ENCODE measurements at regions not wholly inside any gene's neighbourhood (a gene's known extent, or its start where the extent isn't known, plus 50 kb on each side); places are given as distances from the start of the nearest gene placed in this dataset.
"Not testable (repeated sequence)": the region's sequence is repeated elsewhere in the genome, so short reads cannot be mapped to it uniquely, and the experiment has no call there.

DNA sequence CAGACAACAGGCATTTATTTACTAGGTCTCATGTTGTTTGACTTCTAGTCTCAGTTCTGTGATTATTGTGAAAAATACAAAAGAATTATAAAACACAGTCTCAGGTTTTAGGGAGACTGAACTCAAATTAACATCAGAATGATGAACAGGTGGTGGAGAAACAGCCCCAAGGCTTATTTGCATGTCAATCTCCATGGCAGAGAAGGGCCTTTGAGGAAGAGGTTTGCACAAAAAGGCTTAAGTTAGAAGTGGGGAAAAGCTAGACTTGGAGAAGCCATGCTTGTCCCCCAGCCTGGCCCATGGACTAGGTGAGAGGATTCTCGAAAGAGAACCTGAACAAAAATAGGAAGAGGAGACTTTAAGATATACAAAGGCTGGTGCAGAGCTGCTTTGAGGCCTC lies 183.3 kb downstream of the EDN1 start:
- no peak for DNase-seq (ENCODE audit: low read depth, low spot score)
- H3K27ac ChIP-seq = peak overlapping the region; percentile 90

DNA sequence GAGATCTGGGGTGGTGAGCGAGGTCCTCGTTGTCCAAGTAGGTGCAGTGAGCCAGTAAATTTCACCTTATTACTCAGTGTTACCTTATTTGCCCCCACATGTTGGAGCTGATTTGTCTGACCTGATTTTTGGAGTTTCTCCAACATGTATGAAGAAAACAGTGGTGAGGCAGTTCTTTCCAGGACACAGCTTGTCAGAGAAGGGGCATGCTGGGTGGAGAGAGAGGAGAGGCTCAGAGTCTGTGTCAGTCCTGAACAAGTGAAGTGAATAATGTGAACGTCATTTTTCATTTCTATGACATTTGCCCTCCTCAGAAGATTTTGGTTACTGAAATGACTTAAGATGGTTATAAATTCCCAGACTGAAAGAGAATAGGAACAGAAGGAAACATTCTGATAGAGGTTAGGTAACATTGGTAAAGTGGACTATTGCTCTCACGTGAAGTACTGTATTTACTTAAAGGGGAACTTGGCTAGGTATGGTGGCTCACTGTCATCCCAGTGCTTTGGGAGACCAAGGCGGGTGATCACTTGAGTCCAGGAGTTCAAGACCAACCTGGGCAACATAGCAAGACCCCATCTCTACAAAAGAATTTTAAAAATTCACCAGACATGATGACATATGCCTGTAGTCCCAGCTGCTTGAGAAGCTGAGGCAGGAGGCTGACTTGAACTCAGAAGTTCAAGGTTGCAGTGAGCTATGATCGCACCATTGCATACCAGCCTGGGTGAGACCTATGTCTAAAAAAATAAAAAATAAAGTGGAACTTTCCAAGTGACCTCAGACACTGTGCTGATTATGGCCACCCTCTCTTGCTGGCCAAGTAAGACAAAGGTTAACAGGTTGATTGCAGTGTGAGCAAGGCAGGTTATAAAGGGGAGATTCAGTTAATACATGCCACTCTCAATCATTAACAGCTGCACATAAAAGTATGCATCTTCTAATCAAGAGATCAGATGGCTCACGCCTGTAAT lies 184.3 kb downstream of the EDN1 start:
- DNase-seq (ENCODE audit: low read depth, low spot score) = peak; percentile 95
- H3K27ac ChIP-seq = peak overlapping the region; percentile 90

DNA sequence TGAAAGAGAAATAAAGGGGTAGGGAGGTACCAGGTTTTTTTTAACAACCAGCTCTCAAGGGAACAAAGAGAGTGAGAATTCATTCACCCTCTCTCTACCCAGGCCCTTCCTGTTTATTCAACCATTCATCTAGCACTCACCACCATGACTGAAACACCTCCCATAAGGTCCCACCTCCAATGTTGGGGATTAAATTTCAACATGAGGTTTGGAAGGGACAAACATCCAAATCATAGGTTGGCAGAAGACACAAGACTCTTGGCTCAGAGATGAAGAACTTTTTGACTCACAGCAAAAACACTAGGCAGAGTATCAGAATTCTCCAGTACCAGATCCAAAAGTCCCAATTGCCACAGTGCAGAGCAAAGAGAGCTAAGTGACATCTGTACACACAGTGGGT lies 186.3 kb downstream of the EDN1 start:
- DNase-seq (ENCODE audit: low read depth, low spot score) = no peak

DNA sequence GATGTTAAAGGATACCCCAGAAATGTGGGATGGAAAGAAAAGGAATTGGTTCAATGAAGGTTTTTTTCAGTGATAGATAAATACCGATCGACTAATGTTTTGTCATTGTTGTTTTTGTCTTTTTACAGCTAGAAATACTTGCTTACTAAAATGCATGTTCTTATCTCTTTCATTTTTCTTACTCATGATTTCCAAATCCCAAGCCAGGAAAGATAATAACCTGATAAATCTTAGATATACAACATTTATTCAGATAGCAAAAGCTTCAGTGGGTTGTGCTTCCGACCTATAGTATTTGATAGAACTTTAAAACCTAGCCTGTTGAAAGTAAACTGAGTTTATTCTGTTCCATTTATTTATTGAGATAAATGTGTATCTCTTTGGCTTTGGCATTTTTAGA lies 187.5 kb downstream of the EDN1 start:
- DNase-seq (ENCODE audit: low read depth, low spot score) = no peak
- no peak overlapping the region for H3K27ac ChIP-seq

More for the DNA sequence above, 186.3 kb downstream of the EDN1 start:
- H3K27ac ChIP-seq = peak overlapping the region; percentile 26

DNA sequence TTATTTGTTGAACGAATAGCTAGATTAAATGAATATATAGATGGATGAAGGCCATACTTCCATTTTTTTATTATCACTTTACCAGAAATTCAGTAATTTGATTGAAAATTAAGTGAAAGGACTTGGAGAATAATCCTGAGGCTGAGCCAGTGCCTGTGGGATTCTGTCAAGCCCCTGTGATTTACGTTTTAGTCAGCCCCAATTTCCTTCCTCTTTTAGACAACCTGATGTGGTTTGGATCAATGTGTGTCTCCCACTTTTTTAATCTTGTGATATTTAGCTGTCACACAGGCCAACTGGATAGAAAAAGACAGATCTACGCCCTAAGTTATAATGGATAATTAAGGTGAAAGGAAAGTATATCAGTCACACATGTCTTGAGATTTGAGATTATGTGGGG lies 188.8 kb downstream of the EDN1 start:
- DNase-seq (ENCODE audit: low read depth, low spot score) = no peak
- no peak overlapping the region for H3K27ac ChIP-seq

DNA sequence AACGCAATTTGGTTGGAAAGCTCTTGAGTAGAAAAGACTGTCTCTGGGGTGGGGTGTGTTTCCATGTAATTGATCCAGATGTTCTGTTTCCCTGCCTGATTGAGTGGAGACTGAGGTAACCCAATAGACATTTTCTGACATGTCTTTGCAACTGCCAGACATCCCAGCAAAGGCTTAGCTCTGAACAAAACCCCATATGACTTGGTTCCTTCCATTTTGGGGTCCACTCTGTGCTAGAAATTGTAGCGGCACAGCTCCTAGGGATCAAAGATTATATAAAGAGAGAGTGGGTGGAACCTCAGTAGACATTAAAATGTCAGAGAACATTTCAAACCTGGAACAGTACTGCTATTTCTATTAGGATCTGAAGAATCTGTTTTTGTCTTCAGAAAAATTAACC lies 189.3 kb downstream of the EDN1 start:
- DNase-seq (ENCODE audit: low read depth, low spot score) = no peak
- H3K27ac ChIP-seq = no peak overlapping the region

DNA sequence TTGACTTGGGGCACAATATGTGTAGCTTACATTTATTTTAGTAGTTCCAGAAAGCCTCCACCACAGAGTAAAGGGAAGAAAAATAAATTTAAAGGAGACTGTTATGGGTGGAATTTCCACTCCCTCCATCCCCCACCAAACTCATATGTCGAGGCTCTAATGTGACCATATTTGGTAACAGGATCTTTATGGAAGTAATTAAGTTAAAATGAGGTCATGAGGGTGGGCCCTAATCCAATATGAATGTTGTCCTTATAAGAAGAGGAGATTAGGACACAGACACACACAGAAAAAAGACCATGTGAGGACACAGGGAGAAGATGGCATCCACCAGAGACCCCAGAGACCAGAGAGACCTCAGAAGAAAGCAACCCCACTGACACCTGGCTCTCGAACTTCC lies 189.7 kb downstream of the EDN1 start:
- H3K27ac ChIP-seq = no peak overlapping the region
- no peak for DNase-seq (ENCODE audit: low read depth, low spot score)

DNA sequence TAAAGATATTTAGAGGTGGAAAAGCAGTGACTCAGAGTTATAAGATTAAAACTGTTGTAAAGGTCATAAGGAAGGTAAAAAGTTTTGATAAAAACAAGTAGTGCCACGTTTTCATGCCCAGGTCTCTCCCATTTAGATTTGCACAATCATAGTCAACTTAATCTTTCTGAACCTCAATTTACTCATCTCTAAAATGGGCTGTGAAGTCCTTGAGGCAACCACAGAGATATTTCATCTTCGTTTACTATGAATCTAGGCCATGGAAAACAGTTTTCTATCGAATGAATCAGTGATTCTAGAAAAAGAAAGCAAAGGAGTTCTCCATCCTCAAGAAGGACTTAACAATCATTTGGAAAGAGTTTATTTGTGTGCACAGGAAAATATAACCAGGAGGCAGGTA lies 190.2 kb downstream of the EDN1 start:
- no peak overlapping the region for H3K27ac ChIP-seq
- no peak for DNase-seq (ENCODE audit: low read depth, low spot score)

DNA sequence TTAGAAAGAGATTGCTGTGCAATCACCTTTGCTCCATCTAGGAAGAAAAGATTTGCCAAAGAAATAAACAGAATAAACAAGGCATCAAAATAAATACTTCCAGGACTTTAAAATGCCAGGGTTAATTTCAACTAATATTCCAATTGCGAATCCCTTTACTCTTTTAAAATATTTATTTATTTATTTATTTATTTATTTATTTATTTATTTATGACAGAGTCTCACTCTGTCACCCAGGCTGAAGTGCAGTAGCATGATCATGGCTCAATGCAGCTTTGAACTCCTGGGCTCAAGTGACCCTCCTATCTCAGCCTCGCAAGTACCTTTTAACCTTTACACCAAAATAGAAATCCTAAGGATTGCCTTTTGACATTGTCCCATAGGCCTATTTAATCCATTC lies 191.1 kb downstream of the EDN1 start:
- H3K27ac ChIP-seq = no peak overlapping the region
- no peak for DNase-seq (ENCODE audit: low read depth, low spot score)

DNA sequence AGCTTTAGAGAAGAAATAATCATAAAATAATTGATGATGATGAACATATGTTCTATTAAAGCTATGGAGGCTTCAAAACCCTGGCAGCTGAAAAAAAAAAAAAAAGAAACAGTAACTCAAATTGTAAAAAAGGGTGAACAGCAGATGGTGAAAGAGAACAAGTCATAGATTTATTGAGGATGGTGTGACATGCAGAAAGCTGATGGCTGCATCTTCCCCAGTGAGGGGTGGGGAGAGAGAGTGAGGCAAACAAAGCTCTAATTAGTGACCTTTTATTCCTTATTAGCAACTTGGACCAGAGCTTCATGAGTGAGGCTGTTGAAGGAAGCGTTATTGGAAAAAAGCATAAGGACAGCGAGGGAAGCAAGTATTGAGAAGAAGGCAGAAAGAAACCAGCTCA lies 191.7 kb downstream of the EDN1 start:
- DNase-seq (ENCODE audit: low read depth, low spot score) = no peak
- no peak overlapping the region for H3K27ac ChIP-seq

DNA sequence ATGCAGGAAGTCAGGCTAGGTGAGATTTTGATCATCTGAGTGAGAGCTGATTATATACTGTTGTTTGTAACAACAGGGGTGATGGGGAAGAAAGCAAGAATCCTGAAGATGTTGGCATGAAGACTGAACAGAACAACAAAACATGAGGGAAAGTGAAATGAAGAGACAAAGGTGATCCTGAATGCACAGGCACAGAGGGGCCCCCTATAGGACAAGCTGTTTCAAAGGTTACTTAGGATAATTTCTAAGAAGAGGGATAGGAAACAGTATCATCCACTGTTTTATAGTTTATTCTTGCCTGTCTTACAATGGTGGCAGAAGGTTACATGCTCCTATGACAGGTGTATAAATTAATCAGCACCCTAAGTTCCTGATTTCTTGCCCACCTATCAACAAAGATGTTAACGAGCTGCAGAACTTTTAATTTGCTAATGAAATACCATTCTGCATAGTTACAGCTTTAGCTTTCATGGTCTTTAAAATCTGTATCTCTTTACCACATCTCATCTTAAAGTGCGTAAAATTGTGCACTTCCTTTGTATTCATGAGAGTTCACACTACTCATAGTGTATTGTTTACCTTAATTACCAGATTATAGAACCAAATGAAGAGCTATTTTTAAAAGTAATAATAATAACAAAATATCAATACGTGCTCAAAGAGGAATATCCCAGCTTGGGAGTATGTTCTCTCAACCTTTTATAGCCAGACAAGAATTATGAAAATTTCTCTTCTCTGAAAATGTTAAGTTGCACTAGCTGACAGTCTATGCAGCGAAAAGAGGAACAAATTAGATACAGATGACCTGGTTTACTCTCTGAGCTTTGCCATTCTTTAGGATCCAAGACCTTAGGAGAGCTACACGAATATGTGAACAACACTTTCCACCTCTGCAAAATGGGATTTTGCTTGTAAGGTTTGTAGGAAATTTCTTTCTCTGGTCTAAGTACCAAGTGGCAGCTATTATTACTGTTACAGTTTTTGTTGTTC lies 192.5 kb downstream of the EDN1 start:
- H3K27ac ChIP-seq = peak overlapping the region; percentile 76
- no peak for DNase-seq (ENCODE audit: low read depth, low spot score)

DNA sequence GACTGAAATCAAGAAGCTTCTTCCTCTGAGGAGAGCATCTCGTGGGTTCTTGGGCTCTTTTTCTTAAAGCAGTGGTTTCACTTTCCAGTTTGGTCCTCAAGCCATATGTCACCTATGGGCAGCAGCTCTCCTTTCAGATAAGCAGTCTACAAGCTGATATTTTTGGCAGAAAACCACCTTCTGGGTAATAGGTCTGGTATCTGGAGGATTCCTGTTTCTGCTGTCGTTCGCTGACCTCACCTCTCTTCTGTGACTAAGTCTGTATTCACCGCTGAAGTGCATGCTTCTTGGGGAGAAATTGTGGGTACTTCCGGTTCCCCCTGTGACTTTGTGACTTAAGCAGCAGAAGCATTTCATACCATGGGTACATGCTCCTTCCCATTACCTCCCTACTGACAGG lies 193.6 kb downstream of the EDN1 start:
- peak overlapping the region; percentile 76 for H3K27ac ChIP-seq
- DNase-seq (ENCODE audit: low read depth, low spot score) = peak; percentile 88

DNA sequence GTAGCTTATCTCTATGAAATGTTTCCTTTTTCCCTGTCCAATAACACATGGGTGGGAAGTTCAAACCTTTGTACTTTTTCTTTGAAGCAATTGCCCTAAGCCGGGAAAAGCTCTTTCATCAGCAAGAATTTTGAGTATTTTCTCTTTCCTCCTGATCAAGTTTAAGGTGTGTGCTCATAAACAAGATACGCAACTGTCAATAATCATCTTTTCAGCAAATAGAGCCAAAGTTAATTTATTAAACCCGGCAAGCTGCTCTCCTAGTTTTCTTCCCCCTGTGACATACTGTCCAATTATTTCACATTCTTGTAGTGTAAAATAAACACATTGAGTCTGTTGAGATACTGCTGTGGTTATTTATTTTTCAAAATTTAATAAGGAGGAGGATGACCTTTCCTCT lies 194.4 kb downstream of the EDN1 start:
- peak overlapping the region; percentile 76 for H3K27ac ChIP-seq
- DNase-seq (ENCODE audit: low read depth, low spot score) = no peak

DNA sequence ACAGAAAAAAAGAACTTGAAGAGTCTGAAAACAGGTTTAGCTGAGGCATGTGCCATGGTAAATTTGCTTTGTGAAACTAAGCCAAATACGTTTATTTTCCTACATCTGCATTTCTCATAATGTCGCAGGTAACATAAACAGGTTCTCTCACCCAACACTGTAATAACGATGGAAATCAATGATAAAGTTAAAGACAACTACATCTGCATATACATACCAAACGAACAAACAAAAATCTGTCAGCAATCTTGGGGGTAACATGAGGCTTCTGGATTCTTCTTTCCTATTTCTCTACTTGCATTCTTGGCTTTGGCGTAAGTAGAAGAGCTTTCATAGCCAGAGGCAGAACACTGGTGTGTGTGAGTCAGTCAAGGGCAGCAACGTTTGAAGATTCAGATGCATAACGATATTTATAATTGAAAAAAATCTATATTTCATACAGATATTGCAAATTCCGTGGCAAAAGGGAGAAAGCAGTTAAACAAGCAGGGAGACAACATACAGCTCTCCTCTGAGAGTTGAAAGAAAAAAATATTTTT lies 195.1 kb downstream of the EDN1 start:
- no peak overlapping the region for H3K27ac ChIP-seq
- DNase-seq (ENCODE audit: low read depth, low spot score) = no peak

DNA sequence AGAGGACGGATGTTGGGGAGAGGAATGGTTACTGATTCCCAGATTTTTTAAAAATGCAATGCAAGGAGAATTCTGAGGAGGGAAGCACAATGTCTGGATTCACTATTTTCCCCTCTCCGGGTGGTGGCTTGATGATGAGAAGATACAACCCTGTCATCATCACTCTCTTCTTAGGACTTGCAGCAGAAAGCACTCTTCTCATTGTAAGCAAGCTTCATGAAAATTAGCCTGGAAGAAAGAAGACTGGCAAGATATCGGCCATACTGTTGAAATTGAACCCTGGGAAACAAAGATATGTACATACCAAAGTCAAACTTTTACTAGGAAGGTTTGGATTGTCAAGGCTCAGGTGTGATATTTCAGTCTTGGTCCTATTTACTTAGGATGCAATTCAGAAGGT lies 195.7 kb downstream of the EDN1 start:
- DNase-seq (ENCODE audit: low read depth, low spot score) = no peak

DNA sequence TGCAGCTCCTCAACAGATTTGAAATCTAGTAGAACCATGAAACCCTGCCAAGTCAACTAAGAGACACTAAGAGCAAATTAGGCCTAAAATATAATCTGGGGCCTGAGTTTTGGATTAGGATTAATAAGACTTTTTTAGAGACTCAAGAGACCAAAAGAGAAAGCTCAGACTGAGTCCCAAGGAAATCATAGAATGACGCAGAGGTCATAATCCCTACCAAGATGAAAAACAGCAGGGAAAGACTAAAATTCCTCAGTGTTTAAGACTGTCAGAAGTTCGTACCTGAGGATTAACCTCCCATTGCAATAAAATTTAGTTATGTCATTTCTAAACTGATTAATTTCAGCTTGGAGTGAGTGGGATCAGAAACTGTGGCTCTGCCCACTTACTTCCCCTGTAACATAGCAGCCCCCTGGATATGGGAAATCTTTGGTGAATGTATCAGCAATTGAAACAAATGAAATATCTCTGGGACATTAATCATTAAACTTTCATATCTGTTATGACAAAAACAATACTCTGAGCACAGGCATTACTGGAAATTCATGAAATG lies 200.3 kb downstream of the EDN1 start:
- peak overlapping the region; percentile 70 for H3K27ac ChIP-seq
- no peak for DNase-seq (ENCODE audit: low read depth, low spot score)

More for the DNA sequence above, 195.7 kb downstream of the EDN1 start:
- H3K27ac ChIP-seq = no peak overlapping the region

DNA sequence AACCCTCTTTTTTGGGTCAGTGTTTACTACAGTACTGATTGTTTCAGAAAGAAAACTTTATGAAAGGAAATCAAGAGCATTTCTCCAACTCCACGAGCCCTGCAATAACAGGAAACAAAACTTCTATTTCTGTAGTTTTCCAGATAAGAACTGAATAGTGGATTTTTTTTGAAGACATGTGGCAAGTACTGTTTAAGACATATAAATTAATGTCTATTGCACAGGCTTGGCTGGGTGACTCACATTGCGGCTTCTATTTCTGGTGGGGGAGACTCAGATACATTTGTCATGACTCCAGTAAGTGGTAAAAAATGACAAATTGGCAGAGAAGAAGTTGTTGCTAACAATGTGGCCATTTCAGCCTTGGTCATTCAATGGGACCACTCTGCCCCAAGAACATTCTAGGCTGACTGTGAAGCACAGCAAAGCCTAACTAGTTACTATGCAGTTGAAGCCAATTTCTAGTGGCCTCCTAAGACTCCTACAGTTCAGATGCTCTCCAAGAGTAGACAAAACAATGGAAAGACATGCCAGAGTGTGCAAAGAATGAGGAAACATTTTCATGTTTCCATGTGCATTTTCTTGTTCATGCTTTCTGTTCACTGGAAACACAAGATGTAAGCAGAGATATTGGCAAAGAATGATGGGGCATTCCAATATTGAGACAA lies 200.9 kb downstream of the EDN1 start:
- H3K27ac ChIP-seq = peak overlapping the region; percentile 70
- peak; percentile 46 for DNase-seq (ENCODE audit: low read depth, low spot score)

DNA sequence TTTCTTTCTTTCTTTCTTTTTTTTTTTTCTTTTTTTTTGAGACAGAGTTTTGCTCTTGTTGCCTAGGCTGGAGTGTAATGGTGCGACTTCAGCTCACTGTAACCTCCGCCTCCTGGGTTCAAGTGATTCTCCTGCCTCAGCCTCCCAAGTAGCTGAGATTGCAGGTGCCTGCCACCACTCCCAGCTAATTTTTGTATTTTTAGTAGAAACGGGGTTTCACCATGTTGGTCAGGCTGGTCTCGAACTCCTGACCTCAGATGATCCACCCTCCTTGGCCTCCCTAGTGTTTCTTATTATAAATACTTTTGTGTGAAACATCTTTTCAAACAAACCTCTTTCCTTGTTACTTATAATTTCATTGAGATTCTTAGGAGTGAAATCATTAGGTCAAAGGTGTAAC lies 202.8 kb downstream of the EDN1 start:
- DNase-seq (ENCODE audit: low read depth, low spot score) = not testable (repeated sequence)
- peak overlapping the region; percentile 70 for H3K27ac ChIP-seq

DNA sequence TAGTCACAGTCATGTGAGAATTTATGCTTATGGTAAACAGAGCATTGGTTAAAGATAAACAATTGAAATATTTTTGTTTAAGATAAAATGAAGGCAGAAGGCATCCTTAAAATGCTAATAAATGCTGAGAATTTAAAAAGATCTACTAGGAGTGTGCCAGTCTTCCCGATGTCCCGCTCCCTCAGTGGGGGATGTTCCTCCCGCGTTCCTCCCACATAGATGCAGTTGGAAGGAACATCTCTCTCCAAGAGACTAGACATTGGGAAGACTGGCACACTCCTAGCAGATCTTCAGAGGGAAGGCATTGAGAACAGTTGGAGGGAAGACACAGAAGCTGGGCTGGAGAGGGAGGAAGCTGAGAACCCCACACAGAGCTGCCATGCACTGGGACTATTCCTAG lies 203.3 kb downstream of the EDN1 start:
- DNase-seq (ENCODE audit: low read depth, low spot score) = no peak
- H3K27ac ChIP-seq = no peak overlapping the region

DNA sequence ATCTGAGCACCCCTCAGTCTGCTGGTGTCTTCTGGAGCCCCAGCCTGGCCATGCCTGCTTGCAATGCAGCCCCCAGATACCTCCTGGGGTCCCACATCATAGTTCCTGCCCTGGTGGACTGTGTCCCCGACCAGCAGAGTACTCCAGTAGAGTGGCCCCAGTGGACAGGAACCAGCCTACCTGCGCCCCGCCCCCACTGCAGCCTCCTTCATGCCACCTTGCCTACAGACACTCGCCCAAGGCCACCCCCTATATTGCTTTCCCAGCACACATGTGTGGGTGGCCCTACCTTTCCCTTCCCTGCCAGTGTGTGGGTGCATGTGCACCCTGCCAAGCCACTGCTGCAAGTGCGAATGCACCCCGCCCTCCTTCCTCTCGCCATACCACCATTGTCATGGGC lies 204.0 kb downstream of the EDN1 start:
- no peak for DNase-seq (ENCODE audit: low read depth, low spot score)
- no peak overlapping the region for H3K27ac ChIP-seq

Data from epithelial cell of prostate (primary cell).